GM21723 (cell line): ENCODE measurements at regions not wholly inside any gene's neighbourhood (a gene's known extent, or its start where the extent isn't known, plus 50 kb on each side); places are given as distances from the start of the nearest gene placed in this dataset.

ENCODE experiments used
- ATAC-seq: cut with Tn5 transposase; IDR thresholded peaks from one replicate; pipeline ENCODE4 v1.9.1; 2021; ENCODE audit warnings: mild to moderate bottlenecking, moderate library complexity; ENCODE audit not compliant: unreplicated experiment

DNA sequence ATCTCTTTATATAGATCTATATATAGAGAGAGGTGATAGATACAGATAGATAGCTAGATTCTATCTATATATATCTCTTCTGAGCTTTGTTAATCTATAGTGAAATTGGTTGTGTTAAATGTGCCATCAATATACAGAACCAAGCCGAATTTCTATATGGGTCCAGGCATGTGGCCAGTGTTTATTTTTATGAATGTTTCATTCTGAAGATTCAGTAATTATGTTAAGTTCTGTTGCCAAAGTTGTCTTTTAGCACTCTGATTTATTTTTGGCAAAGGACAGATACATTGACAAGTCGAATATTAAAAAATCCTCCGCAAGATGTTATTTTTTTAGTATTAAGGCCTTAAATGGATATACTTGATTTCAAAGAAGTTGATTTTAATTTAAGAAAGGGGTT lies 190.4 kb upstream of the HTR2A start:
- no peak for ATAC-seq

DNA sequence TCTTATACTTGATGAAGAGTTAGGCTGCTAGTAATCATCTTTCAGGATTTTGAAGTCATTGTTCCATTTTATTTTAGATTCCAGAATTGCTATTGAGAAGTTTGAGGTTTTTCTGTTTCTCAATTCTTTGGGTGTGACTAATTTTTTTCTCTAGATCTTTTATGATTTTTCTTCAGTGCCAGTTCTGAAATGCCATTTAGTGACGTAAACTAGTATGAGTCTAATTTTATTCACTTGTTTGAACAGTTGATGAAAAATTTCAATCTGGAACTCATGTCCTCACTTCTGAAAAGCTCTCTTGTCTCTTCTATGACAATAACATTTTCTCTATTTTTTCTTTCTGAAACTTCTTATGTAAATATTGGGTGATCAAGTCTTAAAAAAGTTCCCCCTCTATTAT lies 188.5 kb upstream of the HTR2A start:
- ATAC-seq: no peak

DNA sequence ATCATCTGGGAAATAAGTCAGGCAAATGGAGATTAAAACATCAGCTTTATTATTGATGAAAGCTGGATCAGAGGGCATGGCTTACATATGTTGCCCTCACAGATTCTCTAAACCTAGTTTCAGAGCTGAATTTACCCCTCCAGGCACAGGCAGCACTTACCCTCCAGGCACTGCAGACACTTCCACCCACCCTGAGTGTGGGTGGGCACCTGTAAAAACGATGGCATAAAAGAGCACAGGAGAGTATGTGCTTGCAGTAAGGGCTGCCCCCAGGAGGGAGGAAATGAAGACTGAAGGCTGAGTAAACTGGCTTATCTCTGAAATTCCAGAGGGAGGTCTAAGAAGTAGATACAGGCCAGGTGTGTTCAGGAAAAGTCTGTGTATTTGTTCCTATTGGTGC lies 185.0 kb upstream of the HTR2A start:
- no peak for ATAC-seq

DNA sequence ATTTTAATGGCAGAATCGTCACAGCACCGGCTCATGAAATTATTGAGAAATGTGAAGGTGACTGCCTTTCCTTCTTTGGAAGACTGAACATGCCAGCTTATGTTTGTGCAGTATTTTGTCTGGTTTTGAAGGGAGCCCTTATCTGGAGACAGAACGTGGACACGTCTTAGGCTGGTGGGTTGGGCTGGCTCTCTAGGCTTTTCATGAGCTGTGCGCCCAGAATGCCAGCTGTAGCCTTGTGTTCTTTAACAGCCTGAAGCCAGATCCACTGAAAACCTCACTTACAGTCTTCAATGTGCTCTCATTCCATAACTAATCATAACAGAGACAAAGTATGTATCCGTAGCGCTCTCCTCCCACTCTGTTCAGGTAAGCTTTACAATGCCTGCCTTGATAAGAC lies 184.4 kb upstream of the HTR2A start:
- no peak for ATAC-seq

DNA sequence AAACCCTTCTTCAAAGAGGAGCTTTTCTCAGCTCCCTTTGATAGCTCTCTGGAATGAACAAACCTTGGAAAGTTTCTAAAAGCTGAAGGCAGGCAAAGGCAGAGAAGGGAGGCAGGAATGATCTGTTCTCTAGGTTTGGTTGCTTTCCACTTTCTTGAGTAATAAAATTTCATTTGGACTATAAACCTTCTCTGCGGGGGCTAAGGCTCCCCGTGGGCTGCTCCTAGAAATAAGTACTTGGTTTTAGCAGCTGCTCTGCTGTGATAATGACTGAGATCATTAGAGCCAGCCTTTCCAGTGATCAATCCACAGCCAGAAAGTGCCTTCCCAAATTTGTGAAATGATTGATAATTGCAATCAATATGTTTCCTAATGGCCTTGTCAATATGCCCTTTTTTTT lies 183.8 kb upstream of the HTR2A start:
- ATAC-seq: no peak

DNA sequence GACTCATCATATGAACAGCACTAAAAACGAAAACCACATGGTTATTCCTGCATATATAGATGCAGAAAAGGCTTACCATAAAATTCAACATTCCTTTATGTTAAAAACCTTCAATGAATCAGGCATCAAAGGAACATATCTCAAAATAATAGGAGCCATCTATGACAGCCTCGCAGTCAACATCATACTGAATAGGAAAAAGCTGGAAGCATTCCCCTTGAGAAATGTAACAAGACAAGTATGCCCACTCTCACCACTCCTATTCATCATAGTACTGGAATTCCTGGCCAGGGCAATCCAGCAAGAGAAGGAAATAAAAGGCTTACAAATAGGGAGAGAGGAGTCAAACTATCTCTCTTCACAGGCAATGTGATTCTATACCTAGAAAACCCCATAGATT lies 179.6 kb upstream of the HTR2A start:
- no peak for ATAC-seq

DNA sequence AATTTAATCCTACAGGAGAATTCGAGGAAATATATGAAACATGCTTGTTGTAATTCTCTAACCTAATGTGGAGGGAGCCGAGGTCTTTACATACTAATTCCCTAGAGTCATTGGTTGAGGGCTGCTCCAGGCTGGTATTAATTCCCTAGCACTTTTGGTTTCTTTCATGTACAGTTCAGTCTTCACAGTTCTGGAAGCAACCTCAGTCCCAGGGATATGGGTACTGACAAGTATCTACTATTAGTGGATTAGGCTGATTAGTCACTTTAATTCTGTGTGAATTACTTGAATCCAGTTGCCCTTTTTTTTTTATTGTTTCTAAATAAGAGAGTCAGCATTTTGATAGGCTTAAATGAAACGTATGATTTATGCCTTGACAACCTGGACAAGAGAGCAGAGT lies 172.3 kb upstream of the HTR2A start:
- no peak for ATAC-seq

DNA sequence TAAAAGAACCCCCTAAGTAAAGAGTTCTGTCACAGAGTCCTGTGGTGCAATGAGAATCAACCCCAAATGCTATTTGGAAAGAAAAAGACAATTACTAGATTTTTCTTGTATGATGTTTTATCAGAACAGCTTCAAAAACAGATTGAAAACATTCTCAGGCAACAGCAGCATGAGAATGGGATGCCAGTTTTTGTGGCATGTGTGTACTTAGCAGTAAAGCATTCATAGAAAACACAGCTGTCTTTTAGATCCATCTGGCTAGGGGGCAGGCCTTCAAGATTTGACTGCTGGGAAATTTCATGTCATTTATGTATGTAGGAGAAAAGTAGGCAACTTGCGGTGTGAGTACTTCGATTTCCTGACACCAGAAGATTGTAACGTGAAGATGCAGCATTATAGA lies 170.5 kb upstream of the HTR2A start:
- no peak for ATAC-seq

DNA sequence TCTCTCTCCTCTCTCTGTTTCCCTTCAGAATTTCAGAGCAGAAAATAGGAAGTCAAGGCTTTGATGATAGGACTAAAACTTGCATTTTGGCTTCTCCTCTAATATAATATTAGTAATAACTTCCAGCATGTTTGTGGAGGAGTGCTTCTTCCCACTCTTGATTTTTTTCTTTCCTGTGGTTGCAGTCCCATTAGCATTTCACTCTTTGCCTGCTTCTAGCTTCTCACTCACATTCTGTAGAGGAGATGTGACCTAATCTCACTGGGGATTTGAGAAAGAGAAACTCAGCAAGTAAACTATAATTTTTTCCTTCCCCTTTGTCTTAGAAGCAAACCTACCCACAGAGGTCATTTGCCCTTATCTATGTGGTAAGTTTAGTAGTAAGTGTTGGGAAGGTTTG lies 169.4 kb upstream of the HTR2A start:
- ATAC-seq: no peak

DNA sequence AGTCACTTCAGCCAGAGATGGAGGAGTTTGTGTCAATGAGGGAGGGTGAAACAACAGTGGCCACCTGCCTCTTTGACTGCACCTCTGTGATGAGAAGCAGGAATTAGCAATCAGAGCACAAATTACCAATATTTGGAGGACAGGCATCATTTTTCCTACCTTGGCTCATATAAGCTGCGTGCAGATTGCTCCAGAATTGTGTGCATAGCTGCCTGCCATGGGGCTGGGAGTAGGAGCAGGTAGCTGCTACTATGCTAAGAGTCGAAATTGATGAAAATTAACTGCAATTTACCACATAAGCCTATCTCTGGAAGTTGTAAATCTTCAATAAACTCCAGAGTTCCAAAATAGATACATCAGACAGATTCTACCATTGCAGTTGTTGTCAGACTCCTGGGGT lies 167.5 kb upstream of the HTR2A start:
- no peak for ATAC-seq

DNA sequence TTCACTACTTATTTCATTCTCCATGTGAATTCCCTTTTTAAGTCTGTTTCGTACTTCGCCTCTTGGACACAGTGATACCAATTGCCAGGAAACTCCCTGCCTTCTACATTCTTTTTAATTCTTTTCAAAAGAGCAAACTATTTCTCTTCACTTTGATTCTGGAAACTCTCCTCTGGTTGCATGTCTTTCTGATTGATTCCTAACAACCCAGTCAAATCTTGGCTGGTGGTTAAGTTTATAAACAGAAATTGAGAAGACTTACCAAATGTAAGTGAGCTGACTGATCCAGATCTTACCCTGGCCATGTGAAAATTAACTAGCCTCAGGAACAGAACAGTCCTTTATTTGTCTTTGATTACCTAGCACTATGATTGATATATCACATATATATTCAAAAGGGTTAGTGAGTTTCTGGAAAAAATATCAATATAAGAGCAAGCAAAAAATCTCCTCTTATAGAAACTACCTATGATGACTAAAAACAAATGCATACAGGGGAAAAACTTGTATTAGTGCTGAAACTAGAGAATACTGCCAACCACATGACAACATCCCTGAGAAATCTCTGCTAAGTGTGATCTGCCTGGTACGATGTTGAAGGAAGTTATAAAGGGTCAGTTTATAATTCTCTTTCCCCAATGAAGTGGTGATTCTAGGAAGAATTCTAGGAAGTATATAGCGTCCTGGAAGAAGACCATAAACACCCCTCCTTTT lies 152.6 kb upstream of the HTR2A start:
- ATAC-seq: no peak

DNA sequence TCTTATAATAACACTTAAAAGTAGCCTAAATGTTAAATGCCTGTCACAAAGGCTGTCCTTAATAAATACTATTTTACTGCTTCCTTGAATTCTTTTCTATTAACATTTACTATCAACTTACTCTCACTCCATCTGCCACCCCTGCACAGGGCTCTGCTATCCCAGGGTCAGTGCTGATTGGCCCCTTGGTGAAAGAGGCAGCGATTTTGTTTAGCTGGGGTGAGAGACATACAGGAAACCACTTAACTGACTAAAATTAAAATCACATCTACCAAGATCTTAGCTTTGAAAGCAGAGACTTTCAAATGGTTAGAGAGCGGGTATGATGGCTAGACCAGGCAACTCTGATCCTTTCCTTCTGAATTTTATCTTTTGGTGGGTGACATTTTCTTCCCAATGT lies 149.9 kb upstream of the HTR2A start:
- no peak for ATAC-seq

DNA sequence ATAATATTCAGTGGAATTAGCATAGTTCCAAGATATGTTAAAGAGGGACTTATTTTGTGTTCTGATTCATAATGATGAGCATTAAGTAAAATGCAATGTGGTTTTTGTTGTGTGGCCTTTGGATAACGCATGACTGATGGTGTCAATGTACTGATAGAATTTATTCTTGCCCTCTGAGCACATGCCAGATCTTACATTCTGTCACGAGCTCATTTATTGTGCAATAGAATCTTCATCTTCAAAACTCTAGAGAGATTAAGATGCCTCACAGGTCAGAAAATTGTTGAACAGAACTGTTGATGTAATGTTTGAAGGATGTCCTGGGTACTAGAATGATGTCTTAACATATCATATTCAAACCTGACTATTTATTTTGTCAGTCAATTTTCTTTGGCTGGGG lies 148.0 kb upstream of the HTR2A start:
- ATAC-seq: no peak

DNA sequence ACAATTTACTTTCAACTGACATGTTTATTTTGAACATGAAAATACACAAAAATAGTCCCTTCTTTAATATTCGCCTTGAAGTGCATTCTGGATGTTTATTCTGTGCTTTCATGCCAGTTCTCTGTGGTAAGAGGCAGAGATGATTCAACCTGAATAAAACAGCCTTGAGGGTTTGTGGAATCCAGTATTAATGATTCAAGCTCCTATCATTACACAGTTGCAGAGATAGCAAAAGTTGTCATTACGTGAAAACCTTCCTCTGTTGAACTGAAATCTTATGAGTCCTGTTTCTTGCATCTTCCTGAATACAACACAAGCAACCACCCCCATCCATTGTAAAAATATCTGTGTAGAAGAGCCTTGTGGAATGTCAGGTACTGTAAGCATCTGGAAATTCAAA lies 142.3 kb upstream of the HTR2A start:
- ATAC-seq: no peak

DNA sequence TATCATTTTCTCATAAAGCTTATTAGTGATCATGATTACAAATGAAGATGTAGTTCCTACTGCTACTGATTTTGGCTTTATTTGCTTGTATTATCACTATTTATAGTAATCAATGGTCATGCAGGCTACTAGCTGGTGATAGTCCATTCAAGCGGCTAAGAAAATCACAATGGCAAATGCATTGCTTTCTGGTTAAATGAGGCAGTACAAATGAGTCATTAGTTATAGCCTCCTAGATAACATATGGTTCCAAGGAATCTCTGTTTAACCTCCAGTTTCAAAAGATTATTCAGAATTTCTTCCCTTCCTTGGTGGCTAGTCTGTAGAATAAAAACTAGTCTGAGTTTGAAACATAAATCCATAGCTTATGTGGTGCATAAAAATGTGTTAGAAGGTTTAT lies 141.3 kb upstream of the HTR2A start:
- ATAC-seq: no peak

DNA sequence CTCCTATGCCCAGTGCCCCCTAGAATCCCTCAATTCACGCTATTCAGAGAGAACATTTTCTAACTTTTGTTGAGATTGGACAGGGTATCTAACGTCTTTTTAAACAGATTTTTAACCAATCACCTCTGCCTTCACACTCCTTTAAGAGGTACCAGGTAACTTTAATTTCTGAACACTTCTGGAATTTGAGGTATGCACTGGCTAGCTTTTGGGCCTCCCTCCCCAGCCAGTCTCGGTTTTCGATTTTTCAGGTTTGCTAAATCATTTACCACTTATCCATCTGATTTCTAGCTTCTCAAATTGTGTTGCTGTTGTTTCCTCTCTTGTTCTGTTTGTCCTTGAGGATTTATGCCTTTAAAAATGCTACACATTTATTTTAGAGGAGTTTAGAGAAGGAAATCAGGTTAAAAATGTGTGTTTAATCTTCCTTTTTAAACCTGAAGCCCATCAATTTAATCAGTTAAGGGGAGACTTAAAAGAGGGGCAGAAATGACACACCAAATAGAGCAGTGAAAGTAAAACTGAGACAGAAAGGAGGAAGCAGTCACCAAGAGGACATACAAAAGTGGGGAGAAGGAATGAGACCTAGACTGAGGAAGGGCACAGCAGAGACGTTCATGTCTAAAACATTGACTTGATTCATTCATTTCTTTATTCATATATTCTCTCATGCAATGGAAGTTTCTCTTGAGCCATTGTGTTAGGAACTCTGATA lies 139.6 kb upstream of the HTR2A start:
- peak; percentile 99 for ATAC-seq

DNA sequence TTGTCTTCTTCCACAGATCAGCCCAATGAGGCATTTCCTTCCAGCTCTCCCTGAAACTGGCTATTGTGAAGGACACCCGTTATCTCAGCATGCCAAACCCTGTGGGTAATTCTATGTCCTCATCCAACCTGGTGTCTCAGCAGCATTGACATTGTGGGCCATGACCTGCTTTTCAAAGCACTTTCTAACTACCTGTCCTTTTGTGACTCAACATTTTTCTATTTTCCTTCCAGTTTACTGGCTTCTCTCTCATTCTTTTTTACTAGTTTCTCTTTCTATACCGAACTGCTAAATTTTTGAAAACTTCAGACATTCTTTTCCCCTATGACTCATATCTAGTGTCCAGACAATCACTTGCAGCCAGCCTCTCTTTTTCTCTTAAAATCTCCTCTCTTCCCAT lies 136.4 kb upstream of the HTR2A start:
- no peak for ATAC-seq

DNA sequence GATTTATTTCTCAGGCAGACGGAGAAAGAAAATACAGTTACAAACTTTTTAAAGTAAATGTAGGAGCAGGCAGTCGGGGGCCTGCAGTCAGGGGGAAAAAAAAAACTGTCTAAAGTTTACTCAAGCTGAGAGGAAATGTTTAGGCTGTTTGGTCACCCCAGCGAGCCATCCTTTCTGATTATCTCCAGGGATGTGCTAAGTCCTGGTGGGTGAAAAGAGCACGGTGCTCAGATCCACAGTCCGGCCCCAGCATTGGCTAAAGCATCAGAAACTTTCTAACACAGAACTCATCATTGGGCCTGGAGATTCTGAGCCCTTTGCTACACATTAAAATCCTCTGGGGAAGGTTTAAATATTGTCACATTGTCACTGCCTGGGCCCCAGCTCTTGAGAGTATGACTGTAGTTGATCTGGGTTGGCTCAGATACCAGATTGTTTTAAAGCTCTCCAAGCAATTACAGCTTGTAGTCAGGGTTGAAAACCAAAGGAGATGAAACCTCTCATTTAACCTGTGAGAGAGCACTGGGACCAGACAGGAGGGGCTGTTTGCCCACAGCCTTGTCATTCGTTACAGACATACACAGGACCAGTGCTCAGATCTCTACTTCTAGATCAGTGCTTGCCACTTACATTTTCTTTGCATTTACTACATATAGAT lies 131.1 kb upstream of the HTR2A start:
- ATAC-seq: no peak

DNA sequence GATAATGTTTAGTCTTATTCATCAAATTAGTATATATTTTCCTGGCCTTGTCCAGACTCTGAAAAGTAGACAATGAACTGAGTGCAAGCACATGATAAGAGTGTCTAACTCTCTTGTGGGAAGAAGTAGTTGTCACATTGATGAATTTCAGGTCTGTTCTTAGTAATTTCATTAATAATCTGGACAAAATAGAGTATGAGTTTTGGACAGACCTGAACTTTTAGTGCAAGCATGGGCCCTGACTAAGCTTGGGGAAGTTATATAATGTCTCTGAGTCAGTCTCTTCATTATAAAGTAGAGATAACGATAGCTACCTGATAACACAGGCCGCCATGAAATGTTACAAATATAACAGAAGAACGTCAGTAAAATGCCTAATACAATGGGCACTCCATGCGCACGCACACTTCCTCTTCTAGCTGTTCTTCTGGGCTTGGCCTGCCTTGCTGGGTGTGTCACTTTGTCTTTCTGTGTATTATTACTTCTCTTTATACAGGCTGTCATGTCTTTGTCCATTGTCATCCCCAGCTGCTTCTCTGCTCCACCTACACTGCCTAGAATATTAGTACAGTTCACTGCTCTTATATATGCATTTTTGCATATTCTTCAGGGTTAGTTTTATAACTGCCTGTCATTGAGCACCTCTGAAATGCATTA lies 129.1 kb upstream of the HTR2A start:
- ATAC-seq: no peak

DNA sequence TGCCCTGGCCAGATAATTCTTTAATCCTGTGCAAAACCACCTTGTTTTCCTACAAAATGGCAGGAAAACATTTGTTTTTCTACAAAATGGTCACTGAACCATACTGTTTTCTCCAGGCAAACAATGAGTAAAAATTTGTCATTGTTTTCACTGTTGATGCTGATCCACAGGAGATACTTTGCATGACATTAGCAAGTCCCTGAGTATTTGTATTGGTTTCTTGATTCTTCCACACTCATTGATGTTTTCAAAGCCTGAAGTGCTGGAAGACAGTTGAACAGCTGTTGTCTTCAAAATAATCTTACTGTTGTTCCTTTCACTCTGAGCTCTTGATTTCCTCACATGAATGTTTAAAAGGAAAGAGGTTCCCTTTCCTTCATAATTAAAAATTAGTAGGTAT lies 123.1 kb upstream of the HTR2A start:
- ATAC-seq: no peak

DNA sequence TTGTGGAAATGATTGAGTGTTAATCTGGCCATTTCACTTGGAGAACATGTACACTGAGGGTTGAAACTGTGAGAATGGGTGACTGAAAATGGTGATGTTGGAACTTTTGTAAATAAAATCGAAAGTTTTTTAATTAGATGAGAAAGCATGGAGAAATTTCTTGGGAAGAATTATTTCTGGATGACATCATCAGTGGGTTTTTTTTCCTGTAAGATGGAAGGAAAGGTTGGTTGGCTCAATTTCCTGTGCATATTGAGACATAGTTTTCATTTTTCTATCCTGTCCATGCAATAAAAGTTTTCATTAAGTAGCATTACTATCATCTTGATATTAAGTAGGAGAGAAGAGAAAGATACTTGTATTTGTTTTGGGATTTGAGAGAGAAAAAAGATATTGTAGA lies 120.6 kb upstream of the HTR2A start:
- ATAC-seq: no peak

DNA sequence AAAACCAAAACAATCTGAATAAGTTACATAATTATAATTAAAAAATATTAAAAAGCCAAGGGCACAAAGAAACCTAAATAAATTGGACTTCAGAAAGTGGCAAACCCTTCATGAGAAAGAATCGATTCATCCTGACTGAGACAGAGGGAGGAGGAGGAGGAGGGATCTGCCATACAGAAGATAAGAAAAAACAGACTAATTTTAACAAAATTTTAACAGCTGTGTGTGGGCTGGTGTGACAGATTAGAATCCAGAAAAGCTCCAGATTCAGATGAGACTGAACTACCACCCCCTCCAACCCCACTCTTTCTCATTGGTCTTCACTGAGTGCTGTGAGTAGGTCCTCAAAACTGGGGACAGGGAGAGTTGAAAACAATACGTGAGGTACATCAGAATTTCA lies 111.5 kb upstream of the HTR2A start:
- no peak for ATAC-seq
